PC-9 (cell line): ENCODE measurements at regions not wholly inside any gene's neighbourhood (a gene's known extent, or its start where the extent isn't known, plus 50 kb on each side); places are given as distances from the start of the nearest gene placed in this dataset.

Experiments used
- EZH2 ChIP-seq: fragments of 200-600 bp; sonication (generic); IDR thresholded peaks from 2 replicates; pipeline ENCODE4 v1.8.0; 2017; ENCODE audit warnings: antibody characterized with exemption, low read depth
- TF ChIP-seq, protein P1 (sequence below): fragments of 200-600 bp; sonication (generic); conservative IDR thresholded peaks from 2 replicates; pipeline ENCODE4 v1.6.1; 2017; ENCODE audit warnings: mixed run types, antibody characterized with exemption, mild to moderate bottlenecking, moderate library complexity

DNA sequence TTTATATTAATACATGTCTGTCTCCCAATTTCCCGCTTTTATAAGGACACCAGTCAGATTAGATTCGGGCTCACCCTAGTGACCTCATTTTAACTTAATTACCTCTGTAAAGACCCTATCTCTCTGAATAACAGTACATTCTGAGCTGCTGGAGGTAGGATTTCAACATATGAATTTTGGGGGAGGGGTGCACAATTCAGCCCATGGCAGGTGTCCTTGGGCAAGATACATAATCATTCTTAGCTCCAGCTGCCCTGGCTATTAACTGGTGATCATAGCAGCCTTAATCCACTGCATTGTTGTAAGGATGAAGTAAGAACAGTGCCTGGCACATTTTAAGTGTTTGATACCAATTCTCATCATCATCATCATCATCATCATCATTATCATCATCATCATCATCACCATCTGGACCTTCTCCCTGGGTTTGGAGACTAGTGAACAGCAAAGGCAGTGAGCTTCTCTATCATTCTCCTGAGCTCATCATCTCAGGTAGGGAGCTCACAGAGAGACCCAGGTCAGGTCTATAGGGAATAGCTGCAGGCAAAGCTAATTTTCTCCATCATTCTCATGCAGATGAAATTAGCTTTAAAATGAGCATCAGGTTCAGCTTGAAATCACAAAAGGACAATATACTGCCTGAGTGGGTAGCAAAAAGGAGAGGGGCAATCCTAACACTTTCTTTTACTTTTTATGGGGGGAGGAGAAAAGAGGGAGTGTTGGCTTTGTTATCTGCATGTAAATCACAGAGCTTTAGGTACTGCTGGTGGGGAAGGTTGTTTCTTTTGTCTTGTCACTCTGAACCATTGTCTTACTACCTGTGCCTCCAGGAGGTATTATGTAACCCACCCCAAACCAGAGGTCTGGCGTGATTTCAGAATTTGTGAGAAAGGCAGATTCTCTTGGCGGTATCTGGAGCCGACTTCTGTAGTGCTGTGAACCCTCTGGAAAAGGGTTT lies 125.5 kb upstream of the SPRED2 start:
- no peak for TF ChIP-seq EZH2
- TF ChIP-seq, protein P1, sequence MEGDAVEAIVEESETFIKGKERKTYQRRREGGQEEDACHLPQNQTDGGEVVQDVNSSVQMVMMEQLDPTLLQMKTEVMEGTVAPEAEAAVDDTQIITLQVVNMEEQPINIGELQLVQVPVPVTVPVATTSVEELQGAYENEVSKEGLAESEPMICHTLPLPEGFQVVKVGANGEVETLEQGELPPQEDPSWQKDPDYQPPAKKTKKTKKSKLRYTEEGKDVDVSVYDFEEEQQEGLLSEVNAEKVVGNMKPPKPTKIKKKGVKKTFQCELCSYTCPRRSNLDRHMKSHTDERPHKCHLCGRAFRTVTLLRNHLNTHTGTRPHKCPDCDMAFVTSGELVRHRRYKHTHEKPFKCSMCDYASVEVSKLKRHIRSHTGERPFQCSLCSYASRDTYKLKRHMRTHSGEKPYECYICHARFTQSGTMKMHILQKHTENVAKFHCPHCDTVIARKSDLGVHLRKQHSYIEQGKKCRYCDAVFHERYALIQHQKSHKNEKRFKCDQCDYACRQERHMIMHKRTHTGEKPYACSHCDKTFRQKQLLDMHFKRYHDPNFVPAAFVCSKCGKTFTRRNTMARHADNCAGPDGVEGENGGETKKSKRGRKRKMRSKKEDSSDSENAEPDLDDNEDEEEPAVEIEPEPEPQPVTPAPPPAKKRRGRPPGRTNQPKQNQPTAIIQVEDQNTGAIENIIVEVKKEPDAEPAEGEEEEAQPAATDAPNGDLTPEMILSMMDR: no peak
